ENCODE measurements at regions not wholly inside any gene's neighbourhood (a gene's known extent, or its start where the extent isn't known, plus 50 kb on each side); places are given as distances from the start of the nearest gene placed in this dataset.

- WGBS, 2 donors: 39 to 54% methylated on average over 5 of the region's 5 CpGs
- no peak for ATAC-seq
- intact Hi-C loops (cut with DNase I): no loop called here
Observed at GRCh38 chr1:57887964-57888491, 464.2 kb upstream of the DAB1 start.

GRCh38 chr1:57886376-57886775 lies 462.5 kb upstream of the DAB1 start:
- no peaks in the 10 kb centered on the region for H3K4me1 ChIP-seq
- no peak for ATAC-seq
- no peak for DNase-seq
- H3K36me3 ChIP-seq (replicated peaks in 1 of 2; ENCODE audit: insufficient read depth in 1 of 2, low read depth in 2 of 2): no peaks in the 10 kb centered on the region
- no peaks in the 10 kb centered on the region for H3K27me3 ChIP-seq
- H3K27ac ChIP-seq: no peak overlapping the region
- 79 to 83% methylated on average over 7 of the region's 7 CpGs for WGBS, 2 donors
- no peak overlapping the region for H3K4me3 ChIP-seq
- intact Hi-C loops (cut with DNase I): no loop called here
- TF ChIP-seq POLR2A (IDR thresholded peaks at IDR 0.05) (no peak), CTCF (IDR thresholded peaks at IDR 0.05) (no peak)
- no peaks in the 10 kb centered on the region for H3K9me3 ChIP-seq

More at GRCh38 chr1:57887964-57888491, 464.2 kb upstream of the DAB1 start:
- H3K27ac ChIP-seq: no peak overlapping the region
- DNase-seq: no peak
- TF ChIP-seq POLR2A (IDR thresholded peaks at IDR 0.05) (no peak), CTCF (IDR thresholded peaks at IDR 0.05) (no peak)
- no peaks in the 10 kb centered on the region for H3K9me3 ChIP-seq
- no peak overlapping the region for H3K4me3 ChIP-seq
- H3K4me1 ChIP-seq: no peaks in the 10 kb centered on the region
- H3K27me3 ChIP-seq: no peaks in the 10 kb centered on the region
- H3K36me3 ChIP-seq (replicated peaks in 1 of 2; ENCODE audit: insufficient read depth in 1 of 2, low read depth in 2 of 2): no peaks in the 10 kb centered on the region

- Histone ChIP-seq H3K27ac (no peak overlapping the region), H3K4me1 (no peaks in the 10 kb centered on the region), H3K4me3 (no peak overlapping the region), H3K9me3 (no peaks in the 10 kb centered on the region), H3K27me3 (no peaks in the 10 kb centered on the region), H3K36me3 (replicated peaks in 1 of 2; ENCODE audit: insufficient read depth in 1 of 2, low read depth in 2 of 2) (no peaks in the 10 kb centered on the region)
- no peak for ATAC-seq
- intact Hi-C loops (cut with DNase I): no loop called here
- 86 to 88% methylated on average over 4 of the region's 4 CpGs for WGBS, 2 donors
- no peak for DNase-seq
- TF ChIP-seq POLR2A (IDR thresholded peaks at IDR 0.05): no peak
- no peak for TF ChIP-seq CTCF (IDR thresholded peaks at IDR 0.05)
Observed at GRCh38 chr1:57883642-57883995, 459.8 kb upstream of the DAB1 start.

GRCh38 chr1:57882934-57883641 lies 459.2 kb upstream of the DAB1 start:
- intact Hi-C loops (cut with DNase I): no loop called here
- no peak for ATAC-seq
- DNase-seq: no peak
- 63 to 67% methylated on average over 6 of the region's 6 CpGs for WGBS, 2 donors
- Histone ChIP-seq H3K9me3 (no peaks in the 10 kb centered on the region), H3K4me3 (no peak overlapping the region), H3K27me3 (no peaks in the 10 kb centered on the region), H3K27ac (no peak overlapping the region), H3K36me3 (replicated peaks in 1 of 2; ENCODE audit: insufficient read depth in 1 of 2, low read depth in 2 of 2) (no peaks in the 10 kb centered on the region), H3K4me1 (no peaks in the 10 kb centered on the region)
- TF ChIP-seq CTCF (IDR thresholded peaks at IDR 0.05) (no peak), POLR2A (IDR thresholded peaks at IDR 0.05) (no peak)

GRCh38 chr1:57882072-57882471 lies 458.2 kb upstream of the DAB1 start:
- no peak for TF ChIP-seq POLR2A (IDR thresholded peaks at IDR 0.05)
- no peak for TF ChIP-seq CTCF (IDR thresholded peaks at IDR 0.05)
- Histone ChIP-seq H3K36me3 (replicated peaks in 1 of 2; ENCODE audit: insufficient read depth in 1 of 2, low read depth in 2 of 2) (no peaks in the 10 kb centered on the region), H3K27ac (no peak overlapping the region), H3K4me1 (no peaks in the 10 kb centered on the region), H3K9me3 (no peaks in the 10 kb centered on the region), H3K4me3 (no peak overlapping the region), H3K27me3 (no peaks in the 10 kb centered on the region)
- intact Hi-C loops (cut with DNase I): no loop called here
- WGBS, 2 donors: 61 to 76% methylated on average over 3 of the region's 3 CpGs
- DNase-seq (no peak), ATAC-seq (no peak)

Measured in body of pancreas (tissue), 4 donors.